ENCODE measurements at regions not wholly inside any gene's neighbourhood (a gene's known extent, or its start where the extent isn't known, plus 50 kb on each side); places are given as distances from the start of the nearest gene placed in this dataset.

GRCh38 chr5:105680858-105681475, 1989.8 kb downstream of the EFNA5 start:
- TF ChIP-seq, protein P1, sequence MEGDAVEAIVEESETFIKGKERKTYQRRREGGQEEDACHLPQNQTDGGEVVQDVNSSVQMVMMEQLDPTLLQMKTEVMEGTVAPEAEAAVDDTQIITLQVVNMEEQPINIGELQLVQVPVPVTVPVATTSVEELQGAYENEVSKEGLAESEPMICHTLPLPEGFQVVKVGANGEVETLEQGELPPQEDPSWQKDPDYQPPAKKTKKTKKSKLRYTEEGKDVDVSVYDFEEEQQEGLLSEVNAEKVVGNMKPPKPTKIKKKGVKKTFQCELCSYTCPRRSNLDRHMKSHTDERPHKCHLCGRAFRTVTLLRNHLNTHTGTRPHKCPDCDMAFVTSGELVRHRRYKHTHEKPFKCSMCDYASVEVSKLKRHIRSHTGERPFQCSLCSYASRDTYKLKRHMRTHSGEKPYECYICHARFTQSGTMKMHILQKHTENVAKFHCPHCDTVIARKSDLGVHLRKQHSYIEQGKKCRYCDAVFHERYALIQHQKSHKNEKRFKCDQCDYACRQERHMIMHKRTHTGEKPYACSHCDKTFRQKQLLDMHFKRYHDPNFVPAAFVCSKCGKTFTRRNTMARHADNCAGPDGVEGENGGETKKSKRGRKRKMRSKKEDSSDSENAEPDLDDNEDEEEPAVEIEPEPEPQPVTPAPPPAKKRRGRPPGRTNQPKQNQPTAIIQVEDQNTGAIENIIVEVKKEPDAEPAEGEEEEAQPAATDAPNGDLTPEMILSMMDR (conservative IDR thresholded peaks at IDR 0.05; ENCODE audit: low read depth, low read length): no peak
- DNase-seq (ENCODE audit: low read depth): no peak
- no peak overlapping the region for H3K4me3 ChIP-seq (ENCODE audit: low read depth, low read length)

DNA sequence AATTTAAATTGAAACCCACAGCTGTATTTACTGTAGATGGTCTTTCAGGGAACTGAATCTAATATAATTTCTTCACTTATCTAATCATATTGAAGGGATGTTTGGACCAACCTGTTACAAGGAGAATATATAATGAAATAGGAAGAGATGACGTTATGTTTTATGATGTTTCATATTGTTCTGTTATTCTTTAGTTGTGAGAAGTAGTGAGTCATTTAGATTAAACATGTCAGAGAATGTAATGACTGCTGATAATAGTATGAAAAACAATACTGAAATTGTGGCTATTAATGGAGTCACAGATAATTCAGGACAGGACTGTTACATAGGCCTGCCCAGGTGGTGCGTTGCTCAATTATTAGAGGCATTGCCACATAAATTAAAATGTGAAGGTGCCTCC, 1993.4 kb downstream of the EFNA5 start:
- TF ChIP-seq, protein P1 (conservative IDR thresholded peaks at IDR 0.05; ENCODE audit: low read depth, low read length): no peak
- no peak for DNase-seq (ENCODE audit: low read depth)
- H3K4me3 ChIP-seq (ENCODE audit: low read depth, low read length): no peak overlapping the region

DNA sequence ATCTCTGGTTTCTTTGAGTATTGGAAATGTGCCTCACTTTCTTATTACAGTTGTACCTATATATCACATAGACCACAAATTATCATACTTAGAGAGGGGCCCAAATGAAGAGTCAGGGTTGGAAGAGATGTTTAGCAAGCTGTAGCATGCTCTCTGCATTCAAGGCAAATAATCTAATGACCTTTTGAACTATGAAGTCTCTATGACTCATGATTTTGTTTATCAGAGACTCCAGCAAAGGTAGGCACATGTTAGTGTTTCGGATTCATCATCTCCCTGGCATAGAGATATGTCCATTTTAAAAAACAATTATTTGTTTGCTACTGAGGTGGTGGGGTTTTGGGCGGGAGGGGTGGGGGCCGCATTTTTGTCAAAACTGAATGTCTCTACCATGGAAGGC, 2000.1 kb downstream of the EFNA5 start:
- TF ChIP-seq, protein P1 (conservative IDR thresholded peaks at IDR 0.05; ENCODE audit: low read depth, low read length): no peak
- no peak for DNase-seq (ENCODE audit: low read depth)
- no peak overlapping the region for H3K4me3 ChIP-seq (ENCODE audit: low read depth, low read length)

- H3K4me3 ChIP-seq (ENCODE audit: low read depth, low read length): no peak overlapping the region
- TF ChIP-seq, protein P1 (conservative IDR thresholded peaks at IDR 0.05; ENCODE audit: low read depth, low read length): no peak
- no peak for DNase-seq (ENCODE audit: low read depth)
Observed at GRCh38 chr5:105663671-105664070, 2007.1 kb downstream of the EFNA5 start.

DNA sequence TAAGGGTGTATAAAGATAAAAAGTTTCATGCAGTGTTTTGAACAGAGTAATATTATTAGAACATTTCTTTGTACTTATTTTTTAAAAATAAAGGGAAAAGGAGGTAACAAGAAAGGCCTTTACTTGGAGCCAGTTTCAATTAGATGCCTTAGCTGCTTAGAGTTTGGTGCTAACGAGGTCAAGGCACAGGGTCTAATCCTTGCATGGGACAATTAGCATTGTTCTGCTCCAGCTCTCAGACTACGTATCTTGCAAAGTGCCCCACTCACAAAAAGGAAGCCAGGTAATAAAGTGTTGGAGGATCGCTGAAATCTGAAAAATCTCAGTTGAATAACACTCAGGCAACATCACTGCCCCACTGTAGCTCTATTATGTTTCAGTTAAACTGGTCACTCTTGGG, 2011.3 kb downstream of the EFNA5 start:
- TF ChIP-seq, protein P1 (conservative IDR thresholded peaks at IDR 0.05; ENCODE audit: low read depth, low read length): no peak
- no peak for DNase-seq (ENCODE audit: low read depth)
- H3K4me3 ChIP-seq (ENCODE audit: low read depth, low read length): no peak overlapping the region

- H3K4me3 ChIP-seq (ENCODE audit: low read depth, low read length): no peak overlapping the region
- no peak for DNase-seq (ENCODE audit: low read depth)
- TF ChIP-seq, protein P1 (conservative IDR thresholded peaks at IDR 0.05; ENCODE audit: low read depth, low read length): no peak
Observed at GRCh38 chr5:105640328-105640727, 2030.4 kb downstream of the EFNA5 start.

DNA sequence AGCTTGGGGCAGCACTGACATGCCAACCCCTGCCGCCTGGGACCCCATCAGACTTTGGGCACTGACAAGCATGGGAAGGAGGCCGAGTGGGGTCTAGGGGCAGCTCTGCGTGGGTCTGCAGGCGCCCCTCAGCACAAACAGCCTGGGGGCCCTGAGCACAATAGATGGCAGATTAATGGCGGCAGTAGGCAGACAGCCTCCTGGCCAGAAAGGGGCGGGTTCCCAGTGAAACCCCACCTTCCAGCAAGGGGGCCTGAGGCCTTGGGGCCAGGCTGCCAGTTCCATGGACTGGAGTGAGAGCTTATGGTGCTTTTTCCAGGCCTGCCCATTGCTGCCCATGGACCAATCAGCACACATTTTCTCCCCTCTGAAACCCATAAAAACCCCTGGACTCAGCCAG, 2031.2 kb downstream of the EFNA5 start:
- H3K4me3 ChIP-seq (ENCODE audit: low read depth, low read length): no peak overlapping the region
- no peak for DNase-seq (ENCODE audit: low read depth)
- TF ChIP-seq, protein P1 (conservative IDR thresholded peaks at IDR 0.05; ENCODE audit: low read depth, low read length): no peak

All from choroid plexus epithelial cell (primary cell).